GM12892 (cell line): ENCODE measurements at regions not wholly inside any gene's neighbourhood (a gene's known extent, or its start where the extent isn't known, plus 50 kb on each side); places are given as distances from the start of the nearest gene placed in this dataset.
"Not testable (repeated sequence)": the region's sequence is repeated elsewhere in the genome, so short reads cannot be mapped to it uniquely, and the experiment has no call there.

ENCODE experiments used
- POLR2A ChIP-seq: IDR thresholded peaks from 2 replicates; pipeline ENCODE4 v1.6.1; 2011; ENCODE audit warnings: low read depth, low read length, control low read depth
- TAF1 ChIP-seq: IDR thresholded peaks from 2 replicates; pipeline ENCODE4 v1.6.1; 2011; ENCODE audit warnings: low read depth, mild to moderate bottlenecking, control low read depth, low read length, borderline replicate concordance

DNA sequence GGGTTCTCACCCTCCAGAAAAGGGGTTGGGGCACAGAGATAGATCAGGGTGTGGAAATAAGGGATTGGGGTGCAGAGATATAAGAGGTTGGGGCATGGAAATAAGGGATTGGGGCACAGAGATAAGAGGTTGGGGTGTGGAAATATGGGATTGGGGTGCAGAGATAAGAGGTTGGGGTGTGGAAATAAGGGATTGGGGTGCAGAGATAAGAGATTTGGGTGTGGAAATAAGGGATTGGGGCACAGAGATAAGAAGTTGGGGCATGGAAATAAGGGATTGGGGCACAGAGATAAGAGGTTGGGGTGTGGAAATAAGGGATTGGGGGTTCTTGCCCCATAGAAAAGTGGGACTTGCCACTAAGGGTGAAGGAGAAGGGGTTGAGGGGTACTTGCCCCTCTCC is 204.5 kb upstream of the TRPC7 start:
- TF ChIP-seq POLR2A, TAF1: not testable (repeated sequence)
